CD4-positive, alpha-beta T cell treated with Interleukin-2 at 100 ng/mL for 4 hours (primary cell): ENCODE measurements at regions not wholly inside any gene's neighbourhood (a gene's known extent, or its start where the extent isn't known, plus 50 kb on each side); places are given as distances from the start of the nearest gene placed in this dataset.

Experiments
- DNase-seq: peaks from one replicate; pipeline ENCODE4 v3.0.0-alpha.2; 2020; ENCODE audit warnings: low spot score

GRCh38 chr18:78883501-78883900, 96.1 kb upstream of the SALL3 start:
- no peak for DNase-seq

DNA sequence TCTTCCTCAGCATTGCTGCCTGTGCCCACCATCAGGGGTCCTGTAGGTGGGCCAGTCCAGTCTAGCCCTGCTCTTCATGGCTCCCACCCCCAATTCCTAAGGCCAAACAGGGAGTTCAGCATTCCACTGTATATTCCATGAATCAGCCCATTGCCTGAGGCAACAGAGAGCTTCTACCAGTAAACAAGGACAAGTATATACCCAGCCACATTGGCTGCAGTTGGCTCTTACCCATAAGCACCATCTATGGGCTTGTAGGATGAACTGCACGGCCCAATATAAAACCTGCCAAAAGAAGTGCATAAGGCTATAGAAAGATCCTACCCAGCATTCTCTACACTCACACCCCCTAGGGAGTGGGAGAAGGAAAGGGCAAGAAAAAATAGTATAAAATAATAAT, 95.1 kb upstream of the SALL3 start:
- no peak for DNase-seq

DNA sequence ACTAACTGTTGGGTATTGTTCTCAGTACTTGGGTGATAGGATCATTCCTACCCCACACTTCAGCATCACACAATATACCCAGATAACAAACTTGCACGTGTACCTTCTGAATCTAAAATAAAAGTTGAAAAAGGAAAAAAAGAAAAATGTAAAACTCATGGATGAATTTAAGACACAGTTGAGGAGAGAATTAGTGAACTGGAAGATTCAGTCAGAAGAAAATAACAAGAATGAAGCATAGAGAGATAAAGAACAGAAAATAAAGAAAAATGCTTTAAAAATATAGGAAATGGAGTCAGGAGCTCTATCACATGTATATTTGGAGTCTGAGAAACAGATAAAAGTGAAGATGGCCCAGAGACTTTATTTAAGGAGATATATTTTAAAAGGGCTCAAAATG, 90.4 kb upstream of the SALL3 start:
- DNase-seq, result no peak

DNA sequence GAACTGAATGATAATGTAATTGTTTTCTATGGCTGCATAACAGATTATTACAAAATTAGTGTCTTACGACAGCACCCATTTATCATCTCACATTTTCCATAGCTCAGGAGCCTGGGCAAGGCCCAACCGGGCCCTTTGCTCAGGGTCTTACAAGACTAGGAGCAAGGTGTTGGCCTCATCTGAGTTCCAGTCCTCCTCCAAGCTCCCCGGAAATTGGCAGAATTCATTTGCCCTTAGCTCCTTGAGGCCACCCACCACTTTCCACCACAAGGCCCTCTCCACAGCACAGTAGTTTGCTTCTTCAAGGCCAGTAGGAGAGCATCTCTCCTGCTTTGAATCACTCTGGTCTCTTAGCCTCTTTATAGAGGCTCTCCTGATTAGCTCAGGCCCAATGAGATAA, 89.2 kb upstream of the SALL3 start:
- no peak for DNase-seq

DNA sequence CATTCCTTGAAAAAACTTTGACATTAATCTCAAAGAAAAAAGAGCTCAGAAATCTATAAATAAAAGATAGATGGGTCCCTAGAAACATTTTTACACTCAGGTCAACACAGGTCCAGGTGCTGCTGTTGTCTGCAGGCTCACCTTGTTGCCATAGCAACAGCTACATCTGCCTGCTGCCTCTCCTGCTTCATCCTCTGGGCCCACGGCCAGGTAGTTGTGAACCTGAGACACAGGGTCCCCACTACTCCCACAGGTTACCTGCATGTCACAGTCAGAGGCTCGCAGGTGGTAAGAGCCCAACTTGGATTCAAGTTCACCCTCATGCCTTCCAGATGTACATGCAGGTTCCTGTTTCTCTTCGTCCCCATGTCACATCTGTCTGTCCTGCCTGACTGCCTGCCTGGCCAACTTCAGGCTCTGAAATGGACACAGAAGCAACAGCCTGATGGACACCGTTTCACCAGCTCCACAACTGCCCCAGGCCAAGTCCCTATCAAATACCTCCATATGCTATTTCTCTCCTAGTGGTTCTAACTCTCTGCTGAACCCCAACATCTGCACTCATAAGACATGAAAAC, 88.3 kb upstream of the SALL3 start:
- no peak for DNase-seq

DNA sequence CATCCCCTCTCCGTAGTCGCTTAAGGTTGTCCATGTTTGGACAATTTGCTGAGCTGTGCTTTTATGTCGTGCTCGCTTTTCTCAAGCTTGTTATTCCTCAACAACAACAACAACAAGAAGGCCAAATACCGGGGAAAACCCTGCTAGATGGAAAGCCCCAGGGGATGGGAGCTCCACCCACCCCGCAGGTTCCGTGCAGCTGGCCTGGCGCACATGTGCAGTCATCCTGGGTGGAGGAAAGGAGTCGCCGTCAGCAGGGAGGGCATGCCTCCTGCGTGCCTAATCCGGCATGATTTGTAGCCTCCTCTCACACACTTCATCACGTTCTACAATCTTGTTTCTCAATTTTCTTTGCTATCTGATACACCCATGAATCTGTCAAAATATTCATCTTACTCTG, 87.4 kb upstream of the SALL3 start:
- no peak for DNase-seq

DNA sequence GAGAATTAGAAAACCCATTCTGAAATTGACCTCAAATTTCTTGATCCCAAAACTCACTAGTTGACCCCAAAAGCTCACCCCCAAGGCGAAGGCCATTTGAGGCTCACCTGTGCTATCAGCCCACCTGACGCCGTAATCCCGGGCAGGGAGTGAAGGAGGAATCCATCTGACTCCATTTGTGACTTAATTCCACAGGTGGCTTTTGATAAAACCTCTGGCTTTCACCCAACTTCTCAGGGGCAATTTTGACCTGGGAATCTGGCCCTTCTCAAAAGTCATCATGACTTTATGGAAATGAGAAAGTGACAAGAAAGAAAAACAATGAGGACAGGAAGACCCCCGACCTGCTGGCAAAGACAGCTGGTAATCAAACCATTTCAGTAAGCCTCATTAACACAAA, 86.9 kb upstream of the SALL3 start:
- DNase-seq, result no peak

- no peak for DNase-seq
Observed at GRCh38 chr18:78893281-78894032, 86.2 kb upstream of the SALL3 start.

DNA sequence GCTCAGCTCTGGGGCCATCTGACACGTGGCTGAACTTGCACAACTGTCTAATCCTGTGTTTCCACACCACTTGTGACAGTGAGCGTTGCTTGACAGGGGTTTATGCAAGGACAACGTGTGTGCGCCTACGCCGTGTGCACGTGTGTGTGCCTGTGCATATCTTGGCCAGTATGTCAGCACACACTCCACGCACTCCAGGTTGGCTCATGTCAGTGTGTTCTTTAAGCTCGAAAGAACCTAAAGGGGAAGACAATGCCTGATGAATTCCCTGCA, 85.6 kb upstream of the SALL3 start:
- no peak for DNase-seq

DNA sequence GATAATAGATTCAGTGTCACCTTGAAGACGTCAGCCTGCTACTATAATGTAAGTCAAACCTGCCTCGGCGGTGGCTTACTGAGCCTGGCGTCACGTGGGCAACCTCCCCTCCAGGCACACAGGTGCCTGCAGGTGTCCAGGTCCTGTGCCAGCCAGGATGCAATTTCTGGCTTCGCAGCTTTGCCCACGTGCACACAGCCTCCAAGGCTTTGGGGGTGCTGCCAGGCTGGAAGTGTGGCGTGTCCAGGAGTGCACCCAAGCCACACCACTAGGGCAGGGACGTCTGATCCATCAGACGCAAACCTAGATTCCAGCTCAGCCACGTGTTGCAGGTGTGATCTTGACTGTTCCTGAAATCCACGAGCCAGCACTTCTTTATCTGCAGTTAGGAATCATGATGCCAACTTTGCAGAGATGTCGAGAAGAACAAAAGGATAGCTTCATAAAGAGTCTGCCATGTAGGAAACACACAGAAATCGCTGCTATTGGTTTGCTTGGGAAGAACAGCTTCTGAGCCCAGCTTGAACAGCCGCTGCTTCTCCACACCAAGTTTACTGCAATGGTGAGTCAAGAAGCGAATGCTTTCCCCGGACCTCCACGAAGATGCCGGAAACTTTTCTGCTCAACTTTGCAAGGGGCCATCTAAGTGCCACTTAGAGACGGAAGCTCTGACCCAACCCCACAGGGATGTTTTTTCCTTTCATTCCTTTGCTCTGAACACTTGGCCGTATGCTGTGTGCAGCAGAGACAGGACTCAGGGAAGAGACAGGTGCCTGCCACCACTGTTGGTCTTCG, 84.2 kb upstream of the SALL3 start:
- DNase-seq, result no peak

DNA sequence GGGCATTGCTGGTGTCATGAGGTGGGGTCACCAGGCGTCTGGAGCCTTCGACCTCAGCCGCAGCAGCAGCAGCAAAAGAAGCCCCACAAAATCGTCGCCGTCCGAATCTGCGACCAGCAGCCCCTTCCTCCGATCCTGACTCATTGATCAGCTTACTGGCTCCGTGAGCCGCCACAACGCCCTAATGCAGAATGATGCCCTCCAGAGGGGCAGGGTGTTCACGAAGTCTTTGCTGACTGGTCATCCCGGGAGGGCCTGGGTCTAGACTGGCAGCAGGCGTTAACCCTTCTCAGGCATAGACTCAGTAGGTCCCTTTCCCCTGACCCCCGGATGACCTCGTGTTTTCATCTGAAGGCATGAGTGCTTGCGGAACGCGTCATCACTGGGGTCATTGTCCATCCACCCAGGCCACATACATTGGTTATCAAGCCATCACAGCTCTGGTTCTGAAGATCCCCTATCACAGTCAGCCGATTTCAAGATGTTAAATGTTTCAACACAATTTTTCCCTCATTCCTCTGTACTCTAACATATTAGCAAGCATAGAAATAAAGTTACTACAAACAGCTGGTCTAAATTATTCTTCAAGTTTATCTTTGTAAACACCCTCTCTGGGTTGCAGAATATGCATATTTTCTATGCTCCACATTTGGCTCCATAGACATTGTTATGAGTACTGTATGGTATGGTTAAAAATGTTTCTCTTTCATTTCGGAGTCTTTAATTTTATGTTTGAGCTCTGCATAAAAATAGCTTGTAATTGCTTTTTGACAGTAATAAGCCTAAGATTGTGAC, 83.3 kb upstream of the SALL3 start:
- no peak for DNase-seq

- DNase-seq, result no peak
Observed at GRCh38 chr18:78898066-78898465, 81.6 kb upstream of the SALL3 start.

- DNase-seq, result no peak
Observed at GRCh38 chr18:78898635-78899034, 81.0 kb upstream of the SALL3 start.

DNA sequence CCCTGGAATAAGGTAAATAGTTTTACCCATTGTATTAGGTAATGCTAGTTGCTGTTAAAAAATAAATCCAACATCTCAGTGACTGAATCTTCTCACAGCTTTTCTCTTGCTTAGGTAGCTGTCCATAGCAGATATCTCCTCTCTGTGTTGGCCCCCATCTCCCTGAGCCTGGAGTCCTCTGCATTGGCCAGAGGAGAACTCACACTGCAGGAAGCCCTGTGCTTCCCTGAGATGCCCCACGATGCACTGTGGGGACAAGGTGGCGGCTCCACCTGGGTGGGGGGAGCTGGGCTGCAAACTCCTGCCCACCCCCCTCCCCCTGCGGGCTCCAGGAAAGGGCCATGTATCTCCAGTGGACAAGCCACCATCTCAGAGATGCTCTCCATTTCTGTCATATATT, 80.4 kb upstream of the SALL3 start:
- DNase-seq, result no peak

- no peak for DNase-seq
Observed at GRCh38 chr18:78900938-78901909, 78.4 kb upstream of the SALL3 start.

DNA sequence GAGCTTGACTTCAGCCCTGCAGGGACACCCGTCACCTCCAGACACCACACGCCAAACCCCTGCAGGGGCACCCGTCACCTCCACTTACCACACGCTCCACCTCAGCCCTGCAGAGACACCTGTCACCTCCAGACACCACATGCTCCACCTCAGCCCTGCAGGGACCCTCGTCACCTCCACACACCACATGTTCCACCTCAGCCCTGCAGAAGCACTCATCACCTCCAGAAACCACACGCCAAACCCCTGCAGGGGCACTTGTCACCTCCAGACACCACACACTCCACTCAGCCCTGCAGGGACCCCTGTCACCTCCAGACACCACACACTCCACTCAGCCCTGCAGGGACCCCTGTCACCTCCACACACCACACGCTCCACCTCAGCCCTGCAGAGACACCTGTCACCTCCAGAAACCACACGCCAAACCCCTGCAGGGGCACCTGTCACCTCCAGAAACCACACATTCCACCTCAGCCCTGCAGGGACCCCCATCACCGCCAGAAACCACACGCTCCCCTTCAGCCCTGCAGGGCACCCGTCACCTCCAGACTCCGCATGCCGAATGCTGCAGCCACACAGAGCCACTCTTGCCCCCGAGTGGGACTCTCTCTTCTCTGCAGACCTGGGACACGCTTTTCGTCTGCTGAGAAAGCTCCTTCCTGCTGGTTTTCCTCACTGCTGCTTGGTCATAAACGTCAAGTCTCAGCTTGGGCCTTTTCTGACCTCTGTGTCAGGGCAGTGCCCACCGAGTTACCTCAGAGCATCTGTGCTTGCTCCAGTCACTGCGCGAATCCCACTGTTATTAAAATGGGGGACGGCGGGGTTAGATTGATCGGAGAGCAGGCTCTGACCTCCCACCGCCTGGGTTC, 77.5 kb upstream of the SALL3 start:
- no peak for DNase-seq

DNA sequence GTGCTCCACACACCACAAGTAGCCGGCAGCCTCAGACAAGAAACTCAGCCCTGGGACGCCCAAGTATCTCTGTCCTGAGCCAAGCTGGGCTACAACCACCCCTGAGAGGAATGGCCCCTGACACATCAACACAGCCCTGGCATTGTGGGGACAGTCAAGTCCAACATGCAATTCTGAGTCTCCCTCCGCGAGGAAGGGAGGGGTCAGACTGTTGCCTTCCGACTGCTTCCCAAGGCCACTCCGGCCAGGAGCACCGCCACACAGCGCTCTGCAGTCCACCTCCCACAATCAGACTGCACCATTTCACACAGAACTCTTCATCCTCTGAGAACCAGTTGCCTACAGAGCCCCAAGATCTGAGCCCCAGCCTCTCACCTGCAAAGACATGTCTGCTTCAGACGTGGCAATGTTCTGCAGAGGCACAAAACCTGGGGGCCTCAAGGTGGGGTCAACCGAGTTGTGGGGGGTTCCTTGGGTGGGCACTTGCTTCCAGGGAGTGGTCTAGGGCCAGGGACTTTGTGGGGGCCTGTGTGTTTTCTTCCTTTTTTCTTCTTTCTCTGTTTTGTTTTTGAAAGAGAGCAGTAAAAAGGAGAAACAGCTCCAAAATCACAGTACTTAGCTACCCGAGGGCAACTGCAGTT, 76.7 kb upstream of the SALL3 start:
- no peak for DNase-seq

GRCh38 chr18:78903436-78904178, 76.0 kb upstream of the SALL3 start:
- DNase-seq, result no peak

- no peak for DNase-seq
Observed at GRCh38 chr18:78904179-78904531, 75.5 kb upstream of the SALL3 start.
